PC-3 (cell line): ENCODE measurements at regions not wholly inside any gene's neighbourhood (a gene's known extent, or its start where the extent isn't known, plus 50 kb on each side); places are given as distances from the start of the nearest gene placed in this dataset.

ENCODE experiments used
- CTCF ChIP-seq: fragments of 300-600 bp; sonication (generic); conservative IDR thresholded peaks from 2 replicates; pipeline ENCODE4 v1.5.1; 2017; ENCODE audit warnings: antibody characterized with exemption, low read depth, mild to moderate bottlenecking, low read length
- EZH2 ChIP-seq: fragments of 300-600 bp; sonication (generic); IDR thresholded peaks from one replicate; pipeline ENCODE4 v1.6.1; 2017; ENCODE audit warnings: antibody characterized with exemption, mild to moderate bottlenecking, low read length; ENCODE audit not compliant: unreplicated experiment
- EZH2phosphoT487 ChIP-seq: fragments of 300-600 bp; sonication (generic); IDR thresholded peaks from 2 replicates; pipeline ENCODE4 v1.6.1; 2018; ENCODE audit warnings: mild to moderate bottlenecking, antibody characterized with exemption, low read length, borderline replicate concordance

- TF ChIP-seq EZH2phosphoT487 (no peak), CTCF (no peak), EZH2 (no peak)
These were observed 333.9 kb downstream of the LPIN1 start for GRCh38 chr2:12080360-12080759.
